ENCODE measurements at regions not wholly inside any gene's neighbourhood (a gene's known extent, or its start where the extent isn't known, plus 50 kb on each side); places are given as distances from the start of the nearest gene placed in this dataset.
"Not testable (repeated sequence)": the region's sequence is repeated elsewhere in the genome, so short reads cannot be mapped to it uniquely, and the experiment has no call there.

- not testable (repeated sequence) for TF ChIP-seq EZH2 (IDR thresholded peaks at IDR 0.05; ENCODE audit: borderline replicate concordance); CTCF (IDR thresholded peaks at IDR 0.05; ENCODE audit: poor library complexity)
These were observed 96.1 kb upstream of the MYRIP start for GRCh38 chr3:39713341-39713740.

Data from hepatocyte (in vitro differentiated cells).